Heart left ventricle (tissue), 16 donors: ENCODE measurements at regions not wholly inside any gene's neighbourhood (a gene's known extent, or its start where the extent isn't known, plus 50 kb on each side); places are given as distances from the start of the nearest gene placed in this dataset.

Source experiments
- ATAC-seq, 4 donors: fragments of 200-7000 bp; cut with Tn5 transposase; one replicate each; pipeline ENCODE4 v1.9.1; 2020 to 2022; ENCODE audit warnings: moderate library complexity in 4 of 4, mild to moderate bottlenecking in 3 of 4, moderate number of reproducible peaks in 1 of 4
- DNase-seq, 5 donors: peaks; one replicate each; pipeline ENCODE4 v3.0.0-alpha.2; 2020
- H3K27ac ChIP-seq, 12 donors: fragments of 200-600 bp; sonication (generic) in 4 of 12; one replicate each; pipeline versions ENCODE4 v1.5.0 to v1.8.0; 2016 to 2022; ENCODE audit warnings: mild to moderate bottlenecking in 2 of 12
- H3K27me3 ChIP-seq, 9 donors: fragments of 200-600 bp; sonication (generic) in 2 of 9; one replicate each; pipeline versions ENCODE4 v1.5.1 to v1.8.0; 2016 to 2022; ENCODE audit warnings: mild to moderate bottlenecking in 3 of 9
- H3K36me3 ChIP-seq, 9 donors: fragments of 200-600 bp; sonication (generic) in 2 of 9; one replicate each; pipeline versions ENCODE4 v1.5.0 to v1.8.0; 2018 to 2022; ENCODE audit warnings: mild to moderate bottlenecking in 2 of 9
- H3K4me1 ChIP-seq, 12 donors: fragments of 200-600 bp; sonication (generic) in 4 of 12; one replicate each; pipeline versions ENCODE4 v1.5.0 to v1.8.0; 2016 to 2022; ENCODE audit warnings: mild to moderate bottlenecking in 3 of 12
- H3K4me3 ChIP-seq, 12 donors: fragments of 200-600 bp; sonication (generic) in 4 of 12; one replicate each; pipeline versions ENCODE4 v1.5.0 to v1.8.0; 2017 to 2022; ENCODE audit warnings: mild to moderate bottlenecking in 9 of 12, moderate library complexity in 4 of 12
- H3K9me3 ChIP-seq, 12 donors: fragments of 200-600 bp; sonication (generic) in 4 of 12; one replicate each; pipeline versions ENCODE4 v1.5.0 to v1.8.0; 2016 to 2022; ENCODE audit warnings: mild to moderate bottlenecking in 1 of 12
- POLR2A ChIP-seq, 2 donors: fragments of 450-650 bp; IDR thresholded peaks; one replicate each; pipeline ENCODE4 v1.6.1; 2017; ENCODE audit warnings: antibody characterized with exemption in 2 of 2, mild to moderate bottlenecking in 2 of 2, moderate library complexity in 2 of 2
- WGBS, 4 donors: extraction: QIAGEN DNeasy Blood & Tissue Kit in 2 of 4; methylation state at CpG; one replicate each; pipeline versions ENCODE4 v1.1.5 to v1.1.7; 2013 to 2018; 5-methylcytosine and 5-hydroxymethylcytosine counted together
- intact Hi-C, 10 donors: fragments of 100-400 bp; cut with DNase I; formaldehyde crosslinking; loops; one replicate each; pipeline versions ENCODE4 v1.11.1 to v1.14.2; 2022
- TF ChIP-seq, protein P1 (sequence below), 12 donors: fragments of 200-600 bp; sonication (generic) in 4 of 12; IDR thresholded peaks; one replicate each; pipeline versions ENCODE4 v1.5.0 to v1.8.0; 2018 to 2022; ENCODE audit warnings: antibody characterized with exemption in 12 of 12, mild to moderate bottlenecking in 5 of 12
- donor health status: ischemic (EF 13 %, LVEDD 7.1; RV severe dilation, severe dysfunction).
- donor health status: healthy with polysubstance abuse.
- donor health status: DM: no; HTN: yes; CAD: no.
- donor health status: DM: no; HTN: no; CAD: no.
- donor health status: ischemic (EF 25% LVEDD 6.9; RV normal size, moderate dysfunction).
- donor health status: ischemic (EF 25% LVEDD 5.7; RV mildly dilated, moderate dysfunction).
- donor health status: healthy.
- donor health status: DM: yes; HTN: yes; CAD: no.
- donor health status: ischemic (EF 35%, LVEDD 5.7; RV mildly dilated, moderate dysfunction).
- donor health status: nonischemic (EF 11% LVEDD 7.7; RV severe dilation, severe dysfunction).
- donor health status: DM: yes; HTN: yes; CAD: no.
- donor health status: PGD.
- donor health status: ischemic (EF 29% LVEDD 5.4; RV normal size, mild dysfunction).
- donor health status: nonischemic (EF 23%, LVEDD 6.1; RV moderate dilation, normal function).

DNA sequence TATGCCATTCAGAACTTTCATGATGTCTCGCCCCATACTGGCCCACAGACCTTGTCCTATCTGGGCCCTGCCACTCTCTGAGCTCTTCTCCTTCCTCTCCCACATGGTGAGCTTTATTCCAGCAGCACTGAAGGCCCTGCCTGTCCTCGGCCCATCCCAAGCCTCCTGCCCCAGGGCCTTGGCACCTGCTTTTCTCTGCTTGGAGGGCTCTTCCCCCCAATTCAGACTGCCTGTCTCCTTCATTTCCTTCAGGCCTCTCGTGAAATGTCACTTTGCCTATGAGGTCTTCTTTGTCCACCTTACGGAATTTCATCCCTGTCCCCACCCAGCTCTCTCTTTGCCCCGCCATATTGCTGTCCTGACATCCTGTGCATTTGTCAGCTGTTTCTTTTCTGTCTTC, 191.7 kb upstream of the POU3F1 start:
- intact Hi-C loops: no loop called here
- TF ChIP-seq POLR2A (IDR thresholded peaks at IDR 0.05): no peak
- TF ChIP-seq, protein P1, sequence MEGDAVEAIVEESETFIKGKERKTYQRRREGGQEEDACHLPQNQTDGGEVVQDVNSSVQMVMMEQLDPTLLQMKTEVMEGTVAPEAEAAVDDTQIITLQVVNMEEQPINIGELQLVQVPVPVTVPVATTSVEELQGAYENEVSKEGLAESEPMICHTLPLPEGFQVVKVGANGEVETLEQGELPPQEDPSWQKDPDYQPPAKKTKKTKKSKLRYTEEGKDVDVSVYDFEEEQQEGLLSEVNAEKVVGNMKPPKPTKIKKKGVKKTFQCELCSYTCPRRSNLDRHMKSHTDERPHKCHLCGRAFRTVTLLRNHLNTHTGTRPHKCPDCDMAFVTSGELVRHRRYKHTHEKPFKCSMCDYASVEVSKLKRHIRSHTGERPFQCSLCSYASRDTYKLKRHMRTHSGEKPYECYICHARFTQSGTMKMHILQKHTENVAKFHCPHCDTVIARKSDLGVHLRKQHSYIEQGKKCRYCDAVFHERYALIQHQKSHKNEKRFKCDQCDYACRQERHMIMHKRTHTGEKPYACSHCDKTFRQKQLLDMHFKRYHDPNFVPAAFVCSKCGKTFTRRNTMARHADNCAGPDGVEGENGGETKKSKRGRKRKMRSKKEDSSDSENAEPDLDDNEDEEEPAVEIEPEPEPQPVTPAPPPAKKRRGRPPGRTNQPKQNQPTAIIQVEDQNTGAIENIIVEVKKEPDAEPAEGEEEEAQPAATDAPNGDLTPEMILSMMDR (IDR thresholded peaks at IDR 0.05): no peak
- H3K36me3 ChIP-seq: no peaks in the 10 kb centered on the region
- DNase-seq (no peak), ATAC-seq (no peak)
- H3K27me3 ChIP-seq: no peaks in the 10 kb centered on the region
- H3K27ac ChIP-seq: no peak overlapping the region
- no peak overlapping the region for H3K4me3 ChIP-seq
- no peaks in the 10 kb centered on the region for H3K4me1 ChIP-seq
- WGBS, 4 donors: 84 to 93% (median 90%) methylated on average over 5 of the region's 5 CpGs
- no peaks in the 10 kb centered on the region for H3K9me3 ChIP-seq

DNA sequence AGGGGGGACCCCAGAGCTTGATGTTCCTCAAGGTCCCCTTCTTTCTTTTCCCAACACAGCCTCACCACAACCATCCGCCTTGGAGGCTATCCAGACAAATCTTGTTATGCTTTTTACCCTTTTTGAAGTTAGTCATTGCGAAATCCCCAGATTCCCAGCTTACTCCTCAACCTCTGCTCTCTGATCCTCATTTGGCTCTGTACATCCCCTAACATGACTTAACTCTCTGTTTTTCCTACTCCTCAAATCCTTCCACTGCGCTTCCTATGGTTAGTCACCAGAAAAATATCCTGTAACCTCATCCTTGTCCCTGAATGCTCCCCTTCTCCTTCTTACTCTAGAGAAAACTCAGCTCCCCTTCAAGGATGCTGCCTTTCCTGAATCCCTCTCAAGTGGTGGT, 189.1 kb upstream of the POU3F1 start:
- WGBS, 4 donors: 61 to 67% (median 65%) methylated on average over 3 of the region's 3 CpGs
- H3K36me3 ChIP-seq: no peaks in the 10 kb centered on the region
- H3K4me3 ChIP-seq: no peak overlapping the region
- ATAC-seq (no peak), DNase-seq (no peak)
- TF ChIP-seq, protein P1 (IDR thresholded peaks at IDR 0.05): no peak
- TF ChIP-seq POLR2A (IDR thresholded peaks at IDR 0.05): no peak
- H3K27ac ChIP-seq: no peak overlapping the region
- no peaks in the 10 kb centered on the region for H3K27me3 ChIP-seq
- H3K4me1 ChIP-seq: no peaks in the 10 kb centered on the region
- intact Hi-C loops: no loop called here
- H3K9me3 ChIP-seq: peaks cover 0 to 8% (median 0%) of the 10 kb centered on the region in 12 donors

GRCh38 chr1:38231941-38232340, 185.3 kb upstream of the POU3F1 start:
- WGBS, 4 donors: 72 to 86% (median 81%) methylated on average over 1 of the region's 1 CpG
- ATAC-seq: no peak
- Histone ChIP-seq H3K4me1 (no peaks in the 10 kb centered on the region), H3K27me3 (peaks cover 0 to 9% (median 0%) of the 10 kb centered on the region in 9 donors), H3K9me3 (peaks cover 0 to 8% (median 0%) of the 10 kb centered on the region in 12 donors), H3K36me3 (no peaks in the 10 kb centered on the region), H3K27ac (no peak overlapping the region), H3K4me3 (no peak overlapping the region)
- DNase-seq: no peak
- no peak for TF ChIP-seq POLR2A (IDR thresholded peaks at IDR 0.05)
- TF ChIP-seq, protein P1 (IDR thresholded peaks at IDR 0.05): no peak
- intact Hi-C loops: no loop called here

- 66 to 80% (median 76%) methylated on average over 3 of the region's 3 CpGs for WGBS, 4 donors
- Histone ChIP-seq H3K27ac (no peak overlapping the region), H3K9me3 (peaks cover 0 to 8% (median 0%) of the 10 kb centered on the region in 12 donors), H3K36me3 (no peaks in the 10 kb centered on the region), H3K4me1 (no peaks in the 10 kb centered on the region), H3K4me3 (no peak overlapping the region), H3K27me3 (peaks cover 0 to 9% (median 0%) of the 10 kb centered on the region in 9 donors)
- no peak for TF ChIP-seq POLR2A (IDR thresholded peaks at IDR 0.05)
- TF ChIP-seq, protein P1 (IDR thresholded peaks at IDR 0.05): no peak
- no peak for ATAC-seq
- intact Hi-C loops: no loop called here
- DNase-seq: no peak
Observed at GRCh38 chr1:38228718-38229117, 182.1 kb upstream of the POU3F1 start.
